Stomach (tissue), 4 donors: ENCODE measurements at regions not wholly inside any gene's neighbourhood (a gene's known extent, or its start where the extent isn't known, plus 50 kb on each side); places are given as distances from the start of the nearest gene placed in this dataset.

Experiments
- CTCF ChIP-seq, 7 experiments: fragments of 450-650 bp in 4 of 7; fragments of 200-600 bp in 3 of 7; sonication (generic) in 3 of 7; IDR thresholded peaks; one replicate each; pipeline ENCODE4 v1.5.1; 2016 to 2019; ENCODE audit warnings: antibody characterized with exemption in 7 of 7, control low read depth in 2 of 7, mild to moderate bottlenecking in 1 of 7
- POLR2A ChIP-seq, 4 donors: fragments of 450-650 bp; IDR thresholded peaks; one replicate each; pipeline ENCODE4 v1.6.1; 2016; ENCODE audit warnings: antibody characterized with exemption in 4 of 4, control low read depth in 2 of 4, mild to moderate bottlenecking in 1 of 4, moderate library complexity in 1 of 4
- POLR2AphosphoS5 ChIP-seq, 3 donors: sonication (generic); formaldehyde crosslinking; IDR thresholded peaks; one replicate each; pipeline ENCODE4 v1.6.1; 2016; ENCODE audit warnings: antibody characterized with exemption in 3 of 3

- TF ChIP-seq CTCF (IDR thresholded peaks at IDR 0.05) (no peak), POLR2A (IDR thresholded peaks at IDR 0.05) (no peak), POLR2AphosphoS5 (IDR thresholded peaks at IDR 0.05) (no peak)
These were observed 1008.3 kb upstream of the B3GALT2 start for GRCh38 chr1:194194724-194195123.
